ENCODE measurements at regions not wholly inside any gene's neighbourhood (a gene's known extent, or its start where the extent isn't known, plus 50 kb on each side); places are given as distances from the start of the nearest gene placed in this dataset.

- TF ChIP-seq CSDC2 (CRISPR knock-in tag; IDR thresholded peaks at IDR 0.05) (no peak), ISL1 (CRISPR knock-in tag; IDR thresholded peaks at IDR 0.05) (no peak), CSRNP3 (CRISPR knock-in tag; IDR thresholded peaks at IDR 0.05) (no peak), POU6F1 (CRISPR knock-in tag; IDR thresholded peaks at IDR 0.05; ENCODE audit: borderline replicate concordance, low read depth) (no peak), PPARA (CRISPR knock-in tag; IDR thresholded peaks at IDR 0.05; ENCODE audit: borderline replicate concordance) (no peak), GLIS3 (CRISPR knock-in tag; IDR thresholded peaks at IDR 0.05) (no peak), RARB (CRISPR knock-in tag; IDR thresholded peaks at IDR 0.05) (no peak), ZNF70 (CRISPR knock-in tag; IDR thresholded peaks at IDR 0.05) (no peak), CREB5 (CRISPR knock-in tag; IDR thresholded peaks at IDR 0.05; ENCODE audit: low read depth) (no peak), TSHZ2 (CRISPR knock-in tag; IDR thresholded peaks at IDR 0.05) (no peak), TCF4 (CRISPR knock-in tag; IDR thresholded peaks at IDR 0.05; ENCODE audit: borderline replicate concordance) (no peak), ZC3H10 (CRISPR knock-in tag; IDR thresholded peaks at IDR 0.05) (no peak), ZFP3 (CRISPR knock-in tag; IDR thresholded peaks at IDR 0.05) (no peak), ARNTL (CRISPR knock-in tag; IDR thresholded peaks at IDR 0.05; ENCODE audit: borderline replicate concordance, low read depth) (no peak)
- no peak for ATAC-seq
Observed at GRCh38 chr2:381181-381580, 93.3 kb upstream of the ALKAL2 start.

GRCh38 chr2:380772-381171 lies 92.9 kb upstream of the ALKAL2 start:
- TF ChIP-seq ZNF565 (CRISPR knock-in tag; conservative IDR thresholded peaks at IDR 0.05; ENCODE audit: low read depth) (no peak), ZFP30 (CRISPR knock-in tag; IDR thresholded peaks at IDR 0.05) (no peak), TSHZ2 (CRISPR knock-in tag; IDR thresholded peaks at IDR 0.05) (no peak), BACH2 (CRISPR knock-in tag; IDR thresholded peaks at IDR 0.05; ENCODE audit: borderline replicate concordance) (no peak), CSRNP3 (CRISPR knock-in tag; IDR thresholded peaks at IDR 0.05) (no peak), TCF4 (CRISPR knock-in tag; IDR thresholded peaks at IDR 0.05; ENCODE audit: borderline replicate concordance) (no peak), POU6F1 (CRISPR knock-in tag; IDR thresholded peaks at IDR 0.05; ENCODE audit: borderline replicate concordance, low read depth) (no peak), ZNF70 (CRISPR knock-in tag; IDR thresholded peaks at IDR 0.05) (no peak), SNAI2 (CRISPR knock-in tag; IDR thresholded peaks at IDR 0.05) (no peak), CSDC2 (CRISPR knock-in tag; IDR thresholded peaks at IDR 0.05) (no peak), ZC3H10 (CRISPR knock-in tag; IDR thresholded peaks at IDR 0.05) (no peak), ZFP3 (CRISPR knock-in tag; IDR thresholded peaks at IDR 0.05) (no peak), TOX (CRISPR knock-in tag; IDR thresholded peaks at IDR 0.05; ENCODE audit: borderline replicate concordance) (no peak), ARNTL (CRISPR knock-in tag; IDR thresholded peaks at IDR 0.05; ENCODE audit: borderline replicate concordance, low read depth) (no peak), RARB (CRISPR knock-in tag; IDR thresholded peaks at IDR 0.05) (no peak), PPARA (CRISPR knock-in tag; IDR thresholded peaks at IDR 0.05; ENCODE audit: borderline replicate concordance) (no peak), ISL1 (CRISPR knock-in tag; IDR thresholded peaks at IDR 0.05) (no peak)
- no peak for ATAC-seq
